ENCODE measurements at regions not wholly inside any gene's neighbourhood (a gene's known extent, or its start where the extent isn't known, plus 50 kb on each side); places are given as distances from the start of the nearest gene placed in this dataset.
A peak's percentile ranks its signal among the peaks of the same experiment; 100 is the strongest.

GRCh38 chr2:180656455-180656847 lies 324.0 kb upstream of the UBE2E3 start:
- peak; percentile 70 for DNase-seq

DNA sequence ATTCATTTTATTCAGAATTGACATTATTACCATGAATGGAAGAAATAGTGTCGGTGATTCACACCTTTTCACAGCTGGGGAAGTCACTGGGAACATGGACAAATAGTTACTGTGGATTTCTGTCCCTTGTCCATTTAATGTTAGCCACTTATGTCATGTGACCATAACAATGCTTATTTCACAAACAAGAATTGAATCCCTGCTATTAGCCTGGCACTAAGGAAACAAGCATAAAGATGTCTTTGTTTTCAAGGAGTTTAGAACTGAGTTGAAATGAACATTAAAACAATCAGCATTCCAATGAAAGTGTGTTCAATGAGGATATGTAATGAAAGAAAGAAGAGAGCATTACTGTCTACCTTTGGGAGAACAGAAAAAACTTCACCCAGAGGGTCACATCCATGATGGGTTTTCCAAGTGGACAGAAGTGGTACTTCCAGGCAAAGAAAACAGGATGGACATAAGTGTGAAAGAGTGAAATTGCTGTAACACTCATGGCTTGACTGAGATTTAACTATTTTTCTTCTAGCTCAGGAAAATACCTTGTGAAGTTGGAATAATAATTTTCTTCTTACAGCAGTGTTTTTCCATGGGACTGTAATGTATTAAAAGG lies 324.5 kb upstream of the UBE2E3 start:
- DNase-seq, result no peak

- no peak for DNase-seq
Observed at GRCh38 chr2:180655393-180655792, 325.0 kb upstream of the UBE2E3 start.

GRCh38 chr2:180653481-180653880 lies 326.9 kb upstream of the UBE2E3 start:
- DNase-seq, result no peak

DNA sequence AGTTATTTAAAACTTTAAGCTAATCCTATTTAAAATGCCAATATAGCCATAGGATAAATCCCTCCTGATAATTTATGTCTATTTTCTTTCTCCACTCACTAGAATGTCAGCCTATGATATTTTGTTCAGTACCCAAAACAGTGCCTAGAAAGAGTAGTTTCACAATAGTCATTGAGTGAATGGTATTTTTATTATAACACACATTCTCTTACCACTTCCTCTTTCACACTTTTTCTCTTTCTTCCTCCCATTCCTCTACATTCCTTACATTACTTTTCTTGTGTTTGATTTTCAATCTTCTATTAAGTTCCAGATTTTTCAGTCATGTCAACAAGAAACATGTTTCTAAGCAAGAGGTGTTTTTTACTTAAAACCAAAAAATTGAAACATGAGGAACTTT lies 327.6 kb upstream of the UBE2E3 start:
- no peak for DNase-seq

DNA sequence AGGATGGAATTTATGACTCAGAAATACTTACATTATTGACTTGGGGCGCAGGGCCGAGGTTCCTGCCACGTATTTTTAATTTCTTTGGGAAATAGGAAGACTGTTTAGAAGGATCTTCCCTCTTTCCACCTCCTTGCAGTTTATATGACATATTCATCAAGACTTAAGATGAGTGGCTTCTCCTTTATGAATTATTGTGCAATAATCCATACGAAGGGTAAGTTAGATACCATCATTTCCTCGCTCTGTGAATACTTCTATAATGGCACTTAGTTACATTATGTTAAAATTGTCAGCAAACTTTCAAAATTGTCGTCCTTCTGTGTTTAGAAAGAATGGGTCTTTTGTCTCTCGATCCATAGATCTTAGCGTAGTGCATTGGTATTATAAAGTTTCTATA lies 328.8 kb upstream of the UBE2E3 start:
- DNase-seq, result no peak

GRCh38 chr2:180647621-180648020 lies 332.8 kb upstream of the UBE2E3 start:
- no peak for DNase-seq

DNA sequence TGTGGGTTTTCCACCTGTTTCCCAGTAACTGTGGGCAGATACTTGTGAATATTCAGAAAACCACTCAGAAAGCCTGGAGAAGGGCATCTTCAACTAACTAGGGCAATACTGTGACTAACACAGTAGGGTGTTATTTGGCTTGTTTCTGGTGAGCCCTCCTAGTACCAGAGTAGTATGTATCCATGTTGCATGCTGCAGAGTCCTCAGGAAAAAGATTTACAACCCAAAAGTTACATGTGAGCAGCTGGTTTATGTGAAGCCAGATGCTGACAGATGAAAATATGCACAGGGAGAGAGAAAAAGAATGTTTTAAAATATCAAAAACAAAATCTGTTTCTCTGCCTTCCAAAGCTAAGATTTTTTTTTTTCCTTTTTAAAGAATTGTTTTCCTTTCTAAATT lies 333.2 kb upstream of the UBE2E3 start:
- no peak for DNase-seq

DNA sequence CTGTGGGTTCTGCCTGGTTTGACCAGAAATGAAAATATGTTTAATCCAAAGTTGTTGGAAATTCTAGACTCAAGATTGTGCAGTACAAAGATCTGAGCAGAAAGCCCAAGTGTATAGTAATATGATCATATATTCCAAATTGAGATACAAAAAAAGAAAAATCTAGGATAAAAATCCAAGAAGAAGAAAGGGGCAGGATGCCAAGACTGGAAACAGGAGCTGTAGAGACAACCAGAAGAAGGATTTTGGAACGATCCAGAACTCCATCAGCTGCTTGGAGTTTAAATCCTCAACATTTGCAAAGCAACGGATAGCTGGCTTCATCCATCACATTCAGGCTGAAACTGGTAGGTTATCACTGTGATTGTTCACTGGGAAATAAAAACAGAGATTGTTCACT lies 333.6 kb upstream of the UBE2E3 start:
- DNase-seq, result no peak

- peak; percentile 78 for DNase-seq
Observed at GRCh38 chr2:180644709-180645108, 335.7 kb upstream of the UBE2E3 start.

DNA sequence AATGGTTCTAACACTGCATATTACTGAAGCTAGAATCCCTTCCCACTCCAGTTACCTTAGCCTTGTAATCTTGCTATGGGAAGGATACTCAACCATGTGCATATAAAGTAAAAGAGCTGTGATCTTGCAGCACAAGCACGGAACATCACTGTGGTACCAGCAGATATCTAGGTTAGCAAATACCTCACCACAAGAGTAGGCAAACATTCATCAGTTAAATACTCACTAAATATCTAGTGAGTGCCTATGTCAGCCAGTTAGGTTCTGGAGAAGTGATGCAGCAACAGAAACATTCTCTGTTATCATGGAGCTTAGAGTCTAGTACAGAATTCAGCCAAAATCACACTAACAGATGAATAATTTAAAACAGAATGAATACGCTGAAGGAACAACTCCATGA lies 349.6 kb upstream of the UBE2E3 start:
- DNase-seq, result no peak

GRCh38 chr2:180625006-180625844 lies 355.2 kb upstream of the UBE2E3 start:
- peak; percentile 95 for DNase-seq

DNA sequence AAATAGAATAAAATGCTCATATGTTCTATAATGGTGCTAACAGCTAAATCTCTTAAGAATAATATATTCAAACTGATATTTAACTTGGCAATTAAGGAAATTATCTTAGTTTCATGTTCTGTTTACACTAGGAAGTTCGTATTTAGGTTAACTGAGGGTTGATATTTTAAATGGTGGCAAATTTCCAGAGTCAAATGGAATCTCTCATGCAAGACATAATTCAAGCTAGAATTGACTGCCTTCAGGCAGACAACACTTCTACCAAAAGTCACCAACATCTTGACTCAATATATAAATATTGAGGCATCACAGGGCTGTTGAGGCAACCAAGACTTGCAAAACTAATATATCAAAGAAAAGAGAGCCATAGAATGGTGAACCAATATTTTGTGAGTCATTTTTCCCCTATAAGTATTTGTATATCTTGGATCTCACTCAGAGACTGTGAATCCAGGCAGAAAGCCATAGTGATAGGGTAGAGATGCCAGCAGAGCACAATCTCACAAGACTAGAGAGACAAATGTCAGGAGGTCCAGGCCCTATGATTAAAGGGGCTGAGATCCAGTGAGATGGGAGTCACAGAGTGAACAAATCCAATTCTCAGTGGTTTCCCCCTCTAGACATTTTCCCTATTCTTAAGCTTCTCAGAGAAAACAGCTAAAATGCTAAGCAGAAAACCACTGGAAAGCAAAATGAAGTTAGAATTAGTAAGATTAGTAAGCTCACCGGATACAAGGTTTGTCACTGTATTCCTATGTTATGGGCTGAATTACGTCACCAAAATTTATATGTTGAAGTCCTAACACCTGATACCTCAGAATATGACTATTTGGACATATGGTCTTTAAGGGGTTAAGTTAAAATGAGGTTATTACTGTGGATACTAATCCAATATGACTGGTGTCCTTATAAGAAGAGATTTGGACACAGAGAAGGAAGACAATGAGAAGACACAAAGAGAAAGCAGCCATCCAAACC lies 358.2 kb upstream of the UBE2E3 start:
- peak; percentile 65 for DNase-seq

DNA sequence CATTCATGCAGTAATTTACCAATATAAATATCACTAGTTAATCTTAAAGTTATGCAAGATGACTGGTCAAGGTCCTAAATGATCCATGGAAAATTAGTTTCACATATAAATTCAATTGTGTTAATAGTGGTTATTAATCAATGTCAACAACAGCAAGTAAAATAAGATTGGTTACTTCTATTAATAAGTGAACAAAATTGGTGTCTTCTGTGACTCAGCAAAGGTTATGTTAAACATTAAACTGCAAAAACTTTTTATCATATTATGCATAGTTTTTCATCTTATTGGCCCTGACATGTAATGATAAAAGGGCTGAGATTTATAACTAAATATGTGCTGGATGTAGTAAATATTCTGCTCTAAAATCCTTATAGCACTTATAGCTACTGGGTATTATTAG lies 359.0 kb upstream of the UBE2E3 start:
- no peak for DNase-seq

DNA sequence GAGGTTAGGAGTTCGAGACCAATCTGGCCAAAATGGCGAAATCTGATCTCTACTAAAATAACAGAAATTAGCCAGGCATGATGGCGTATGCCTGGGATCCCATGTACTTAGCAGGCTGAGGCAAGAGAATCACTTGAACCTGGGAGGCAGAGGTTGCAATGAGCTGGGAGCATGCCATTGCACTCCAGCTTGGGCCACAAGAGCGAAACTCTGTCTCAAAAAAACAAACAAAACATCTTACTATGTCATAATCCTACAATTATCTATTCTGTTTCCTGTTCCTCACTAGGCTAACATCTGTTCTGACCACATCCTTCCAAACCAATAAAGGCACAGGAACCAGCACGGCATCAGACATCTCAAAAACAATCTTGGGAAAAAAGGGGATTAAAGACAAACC lies 361.8 kb upstream of the UBE2E3 start:
- peak; percentile 16 for DNase-seq

DNA sequence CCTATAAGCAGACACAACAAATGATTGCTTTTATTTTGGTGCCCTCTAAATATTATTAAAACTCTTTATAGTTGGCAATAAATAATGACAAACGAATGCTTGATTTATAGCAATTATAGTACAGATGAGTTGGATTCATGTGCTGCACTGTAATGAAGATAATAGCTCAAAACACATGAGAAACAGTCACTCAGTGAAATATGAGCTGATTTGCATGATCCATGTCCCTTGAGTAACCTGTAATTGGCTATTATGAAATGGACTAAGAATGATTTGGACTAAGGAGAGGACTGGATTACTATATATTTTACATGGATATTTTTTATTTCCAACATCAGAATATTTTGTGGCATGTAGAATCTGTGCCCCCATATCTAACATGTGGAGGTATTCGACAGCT lies 365.6 kb upstream of the UBE2E3 start:
- no peak for DNase-seq

- no peak for DNase-seq
Observed at GRCh38 chr2:180609626-180610340, 370.6 kb upstream of the UBE2E3 start.

DNA sequence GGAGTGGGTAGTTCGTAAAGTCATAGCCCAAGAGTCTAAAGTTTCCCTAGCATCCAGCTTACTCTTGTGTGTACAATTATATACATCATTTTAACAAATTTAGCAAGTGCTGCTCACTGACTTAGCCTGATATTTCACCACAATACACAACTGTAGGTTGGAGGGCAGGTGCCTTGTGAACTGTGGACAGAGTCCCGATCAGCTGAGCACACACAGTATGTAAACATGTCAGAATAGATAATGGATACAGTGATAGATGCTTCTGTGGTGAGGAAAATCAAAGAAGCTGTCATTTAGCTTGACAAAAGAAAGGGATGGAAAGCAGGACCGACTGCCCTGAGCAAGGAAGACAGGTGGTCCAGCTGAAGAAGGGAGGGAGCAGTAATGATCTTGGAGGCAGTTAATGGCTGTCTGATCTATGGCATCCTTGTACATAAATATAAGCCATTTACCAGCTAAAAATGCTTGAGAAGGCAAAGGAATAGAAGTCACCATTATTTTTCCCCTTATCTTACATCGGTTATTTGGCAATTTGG lies 372.8 kb upstream of the UBE2E3 start:
- DNase-seq, result no peak

DNA sequence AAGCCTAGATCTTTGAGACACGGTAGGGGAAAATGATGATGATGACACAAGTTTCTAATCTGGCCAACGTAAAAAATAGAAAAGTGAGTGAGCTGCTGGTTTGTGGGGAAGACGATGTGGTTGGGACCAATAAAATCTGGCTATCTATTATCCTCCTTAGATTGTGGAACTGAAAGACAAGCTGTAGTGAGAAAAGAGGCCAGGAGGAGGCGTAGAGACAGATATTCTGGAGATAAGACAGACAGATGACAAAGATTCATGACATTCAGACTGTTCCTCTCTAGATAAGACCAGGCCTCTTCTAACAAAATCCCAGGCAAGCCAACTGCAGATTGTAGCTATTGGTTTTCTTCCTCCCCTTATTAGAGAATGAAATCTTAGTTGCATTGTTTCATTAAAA lies 376.3 kb upstream of the UBE2E3 start:
- DNase-seq, result peak; percentile 13

- no peak for DNase-seq
Observed at GRCh38 chr2:180601016-180601415, 379.4 kb upstream of the UBE2E3 start.

DNA sequence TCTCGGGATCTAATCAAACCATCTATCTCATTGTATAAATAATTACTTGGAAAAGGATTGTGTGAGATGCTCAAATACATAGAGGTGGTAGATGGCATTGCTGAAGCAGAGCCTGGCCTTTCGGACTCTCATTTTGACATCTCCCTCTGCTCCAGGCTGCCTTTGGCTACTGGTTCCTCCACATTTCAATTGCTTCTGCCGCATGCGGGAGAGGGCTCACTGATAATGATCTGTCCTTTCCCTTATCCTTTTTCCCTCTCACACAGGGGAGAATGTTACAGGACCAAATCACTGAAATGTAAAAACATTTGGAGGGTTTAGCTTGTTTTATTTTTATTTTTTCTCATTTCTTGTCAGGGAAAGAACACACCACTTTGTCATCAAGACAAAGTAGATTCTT lies 380.6 kb upstream of the UBE2E3 start:
- DNase-seq, result no peak

DNA sequence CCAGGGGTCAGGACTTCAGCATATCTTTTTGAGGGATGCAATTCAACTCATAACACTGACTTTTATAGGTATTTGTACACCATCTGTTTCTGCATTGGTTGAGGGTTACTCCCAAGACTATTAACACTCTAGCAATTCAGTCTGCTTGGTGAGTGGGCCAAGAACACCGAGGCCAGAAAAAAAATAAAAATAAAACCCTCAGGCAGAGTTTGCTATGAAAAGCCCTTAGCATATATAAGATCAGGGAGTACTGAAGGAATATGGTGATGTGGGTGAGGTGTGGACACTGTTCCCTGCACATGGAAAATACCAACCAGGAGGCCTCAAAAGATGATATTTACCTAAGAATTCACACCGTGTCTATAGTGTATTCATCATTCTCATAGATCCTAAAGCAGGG lies 383.2 kb upstream of the UBE2E3 start:
- DNase-seq, result no peak

- DNase-seq, result no peak
Observed at GRCh38 chr2:180596453-180596852, 384.0 kb upstream of the UBE2E3 start.
